ENCODE measurements at regions not wholly inside any gene's neighbourhood (a gene's known extent, or its start where the extent isn't known, plus 50 kb on each side); places are given as distances from the start of the nearest gene placed in this dataset.
"Not testable (repeated sequence)": the region's sequence is repeated elsewhere in the genome, so short reads cannot be mapped to it uniquely, and the experiment has no call there.

DNA sequence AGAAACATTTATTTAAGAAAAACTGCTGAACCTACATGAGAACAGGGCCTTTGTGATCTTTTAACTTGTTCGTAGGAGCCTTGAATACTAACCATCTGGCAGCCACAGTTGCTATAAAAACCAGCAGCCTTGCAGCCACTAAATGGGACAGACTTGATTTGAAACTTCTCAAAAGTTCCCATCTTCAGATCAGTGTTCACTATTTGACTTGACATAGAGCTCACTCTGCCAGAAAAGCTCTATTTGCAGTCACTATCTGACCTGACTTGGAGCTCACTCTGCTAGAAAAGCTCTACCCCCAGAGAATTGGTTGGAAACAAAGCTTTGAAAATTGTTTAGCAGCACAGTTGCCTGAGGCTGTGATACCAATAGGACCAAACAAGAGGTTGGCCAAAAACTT is 119.3 kb upstream of the F13A1 start:
- TF ChIP-seq EP300 (IDR thresholded peaks at IDR 0.05), result no peak
- TF ChIP-seq, protein P1, sequence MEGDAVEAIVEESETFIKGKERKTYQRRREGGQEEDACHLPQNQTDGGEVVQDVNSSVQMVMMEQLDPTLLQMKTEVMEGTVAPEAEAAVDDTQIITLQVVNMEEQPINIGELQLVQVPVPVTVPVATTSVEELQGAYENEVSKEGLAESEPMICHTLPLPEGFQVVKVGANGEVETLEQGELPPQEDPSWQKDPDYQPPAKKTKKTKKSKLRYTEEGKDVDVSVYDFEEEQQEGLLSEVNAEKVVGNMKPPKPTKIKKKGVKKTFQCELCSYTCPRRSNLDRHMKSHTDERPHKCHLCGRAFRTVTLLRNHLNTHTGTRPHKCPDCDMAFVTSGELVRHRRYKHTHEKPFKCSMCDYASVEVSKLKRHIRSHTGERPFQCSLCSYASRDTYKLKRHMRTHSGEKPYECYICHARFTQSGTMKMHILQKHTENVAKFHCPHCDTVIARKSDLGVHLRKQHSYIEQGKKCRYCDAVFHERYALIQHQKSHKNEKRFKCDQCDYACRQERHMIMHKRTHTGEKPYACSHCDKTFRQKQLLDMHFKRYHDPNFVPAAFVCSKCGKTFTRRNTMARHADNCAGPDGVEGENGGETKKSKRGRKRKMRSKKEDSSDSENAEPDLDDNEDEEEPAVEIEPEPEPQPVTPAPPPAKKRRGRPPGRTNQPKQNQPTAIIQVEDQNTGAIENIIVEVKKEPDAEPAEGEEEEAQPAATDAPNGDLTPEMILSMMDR (IDR thresholded peaks at IDR 0.05), result no peak
- no peak for TF ChIP-seq POLR2A (IDR thresholded peaks at IDR 0.05)
- H3K36me3 ChIP-seq, result no peaks in the 10 kb centered on the region
- no peaks in the 10 kb centered on the region for H3K4me1 ChIP-seq
- no peaks in the 10 kb centered on the region for H3K27me3 ChIP-seq
- H3K9me3 ChIP-seq, result no peaks in the 10 kb centered on the region
- H3K4me3 ChIP-seq, result no peak overlapping the region
- no peak overlapping the region for H3K27ac ChIP-seq
- WGBS, 2 donors, result 42 to 43% methylated on average over 1 of the region's 1 CpG
- no peak for DNase-seq (ENCODE audit: low spot score in 2 of 2)

DNA sequence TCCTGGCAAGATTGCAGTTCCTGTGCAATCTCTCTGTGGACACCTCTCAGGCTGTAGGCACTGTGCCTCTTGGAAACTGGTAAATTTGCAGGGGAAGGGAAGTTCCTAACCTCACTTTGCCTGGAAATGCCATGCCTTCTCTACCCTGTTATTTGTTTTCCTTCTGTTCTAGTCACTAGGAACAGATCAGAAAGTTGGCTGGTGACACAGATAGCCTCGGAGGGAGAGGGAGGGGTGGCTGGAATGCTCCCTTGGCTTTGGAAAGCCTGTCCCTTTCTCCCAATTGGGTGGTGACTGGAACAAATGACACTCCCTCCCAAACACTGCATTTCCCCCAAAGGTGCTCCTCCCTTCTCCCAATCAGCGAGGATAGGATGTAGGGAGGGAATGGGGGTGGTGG is 131.5 kb upstream of the F13A1 start:
- Histone ChIP-seq H3K27me3 (no peaks in the 10 kb centered on the region), H3K4me3 (no peak overlapping the region), H3K4me1 (no peaks in the 10 kb centered on the region), H3K9me3 (no peaks in the 10 kb centered on the region), H3K36me3 (no peaks in the 10 kb centered on the region), H3K27ac (no peak overlapping the region)
- 31 to 48% methylated on average over 2 of the region's 2 CpGs for WGBS, 2 donors
- TF ChIP-seq POLR2A (IDR thresholded peaks at IDR 0.05), result no peak
- TF ChIP-seq, protein P1 (IDR thresholded peaks at IDR 0.05), result no peak
- TF ChIP-seq EP300 (IDR thresholded peaks at IDR 0.05), result no peak
- no peak for DNase-seq (ENCODE audit: low spot score in 2 of 2)

DNA sequence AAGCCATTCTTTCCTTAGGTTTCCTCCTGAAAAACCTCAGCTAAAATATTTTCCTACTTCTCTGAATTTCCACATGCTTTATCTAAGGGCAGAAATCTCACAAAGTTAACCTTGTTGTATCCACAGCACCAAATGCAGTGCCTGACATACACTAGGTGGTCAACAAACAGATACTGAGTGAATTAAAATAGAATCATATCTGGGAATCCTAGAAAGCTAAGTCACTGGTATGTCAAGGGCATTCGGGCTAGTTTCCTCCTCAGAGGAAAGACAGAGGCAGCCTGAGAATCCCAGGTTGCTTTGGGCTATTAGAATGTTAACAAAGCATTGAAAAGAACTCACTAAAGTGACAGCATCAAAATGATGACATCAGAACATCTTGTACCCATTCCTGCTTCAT is 132.7 kb upstream of the F13A1 start:
- TF ChIP-seq, protein P1 (IDR thresholded peaks at IDR 0.05), result no peak
- TF ChIP-seq EP300 (IDR thresholded peaks at IDR 0.05) (no peak), POLR2A (IDR thresholded peaks at IDR 0.05) (no peak)
- H3K4me3 ChIP-seq, result no peak overlapping the region
- no peaks in the 10 kb centered on the region for H3K36me3 ChIP-seq
- H3K27me3 ChIP-seq, result no peaks in the 10 kb centered on the region
- WGBS, 2 donors, result 68 to 72% methylated on average over 1 of the region's 1 CpG
- H3K9me3 ChIP-seq, result no peaks in the 10 kb centered on the region
- H3K4me1 ChIP-seq, result no peaks in the 10 kb centered on the region
- no peak for DNase-seq (ENCODE audit: low spot score in 2 of 2)
- H3K27ac ChIP-seq, result no peak overlapping the region

DNA sequence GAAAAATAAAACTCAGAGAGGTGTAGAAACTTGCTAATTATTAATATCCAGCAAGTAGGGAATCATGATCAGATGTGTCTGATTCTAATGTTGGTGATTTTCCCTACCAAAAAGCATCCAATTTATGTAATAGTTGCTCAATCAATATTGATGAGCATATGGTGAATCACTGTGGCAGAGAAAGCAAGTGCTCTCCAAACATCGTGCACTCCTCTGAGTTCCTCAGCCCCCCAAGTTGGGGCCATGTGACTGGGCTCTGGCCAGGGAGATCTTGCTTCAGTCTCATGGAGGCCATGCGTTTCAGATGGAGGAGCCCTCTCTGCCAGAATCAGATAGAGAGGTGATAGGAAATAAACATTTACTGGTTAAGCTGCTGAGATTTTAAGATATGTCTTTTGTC is 133.2 kb upstream of the LY86 start:
- TF ChIP-seq POLR2A (IDR thresholded peaks at IDR 0.05), result no peak
- peak in 1 of 2 donors; percentile 9 for TF ChIP-seq EP300 (IDR thresholded peaks at IDR 0.05)
- TF ChIP-seq, protein P1 (IDR thresholded peaks at IDR 0.05), result no peak
- Histone ChIP-seq H3K27me3 (no peaks in the 10 kb centered on the region), H3K36me3 (no peaks in the 10 kb centered on the region), H3K27ac (no peak overlapping the region), H3K9me3 (no peaks in the 10 kb centered on the region), H3K4me1 (no peaks in the 10 kb centered on the region), H3K4me3 (no peak overlapping the region)
- WGBS, 2 donors, result 78 to 91% methylated on average over 2 of the region's 2 CpGs
- no peak for DNase-seq (ENCODE audit: low spot score in 2 of 2)

DNA sequence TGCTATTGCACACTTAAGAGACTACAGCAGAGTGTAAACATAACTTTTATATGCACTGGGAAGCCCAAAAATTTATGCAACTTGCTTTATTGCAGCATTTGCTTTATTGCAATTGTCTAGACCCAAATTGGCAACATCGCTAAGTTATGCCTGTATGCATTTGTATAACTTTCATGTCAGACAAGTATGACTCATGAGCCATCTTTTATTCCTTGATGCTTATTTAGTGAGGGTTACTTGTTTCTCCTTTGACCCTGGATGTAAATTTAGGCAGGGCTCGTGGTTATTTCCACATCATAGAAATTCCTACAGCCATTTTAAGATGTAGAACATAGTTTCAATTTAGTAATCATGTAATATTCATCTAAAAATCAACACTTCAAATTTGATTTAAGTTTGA is 130.3 kb upstream of the LY86 start:
- Histone ChIP-seq H3K9me3 (no peaks in the 10 kb centered on the region), H3K4me1 (no peaks in the 10 kb centered on the region), H3K4me3 (no peak overlapping the region), H3K27ac (no peak overlapping the region), H3K27me3 (no peaks in the 10 kb centered on the region), H3K36me3 (no peaks in the 10 kb centered on the region)
- WGBS, 2 donors, result 59 to 69% methylated on average over 2 of the region's 2 CpGs
- no peak for DNase-seq (ENCODE audit: low spot score in 2 of 2)
- TF ChIP-seq, protein P1 (IDR thresholded peaks at IDR 0.05), result no peak
- TF ChIP-seq EP300 (IDR thresholded peaks at IDR 0.05) (no peak), POLR2A (IDR thresholded peaks at IDR 0.05) (no peak)

DNA sequence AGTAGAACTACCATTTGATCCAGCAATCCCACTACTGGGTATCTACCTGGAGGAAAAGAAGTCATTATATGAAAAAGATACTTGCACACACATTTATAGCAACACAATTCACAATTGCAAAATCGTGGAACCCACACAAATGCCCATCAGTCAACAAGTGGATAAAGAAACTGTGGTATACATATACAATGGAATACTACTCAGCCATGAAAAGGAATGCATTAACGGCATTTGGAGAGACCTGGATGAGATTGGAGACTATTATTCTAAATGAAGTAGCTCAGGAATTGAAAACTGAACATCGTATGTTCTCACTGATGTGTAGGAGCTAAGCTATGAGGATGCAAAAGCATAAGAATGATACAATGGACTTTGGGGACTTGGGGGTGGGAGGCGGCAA is 128.6 kb upstream of the LY86 start:
- not testable (repeated sequence) for H3K27ac ChIP-seq; H3K4me3 ChIP-seq; H3K4me1 ChIP-seq; H3K9me3 ChIP-seq; H3K36me3 ChIP-seq; H3K27me3 ChIP-seq; DNase-seq (ENCODE audit: low spot score in 2 of 2)
- 82 to 85% methylated on average over 4 of the region's 4 CpGs for WGBS, 2 donors
